OCI-LY7 (cell line): ENCODE measurements at regions not wholly inside any gene's neighbourhood (a gene's known extent, or its start where the extent isn't known, plus 50 kb on each side); places are given as distances from the start of the nearest gene placed in this dataset.

ENCODE experiments used
- BruUV-seq: library from RNA; stranded (reverse); fragments of 400-500 nt; replicated peaks from 2 replicates; lab custom pipeline; 2021; lab: Mats Ljungman, UMichigan
- CTCF ChIA-PET: fragments of 300-600 bp; sonication (Branson Sonifier 250); formaldehyde crosslinking; loops from one replicate; lab custom pipeline; 2022; ENCODE audit warnings: antibody characterized with exemption; ENCODE audit not compliant: unreplicated experiment; lab: Charles Lee
- POLR2A ChIA-PET: fragments of 300-600 bp; sonication (Branson Sonifier 250); formaldehyde crosslinking; loops from one replicate; lab custom pipeline; 2022; ENCODE audit warnings: antibody characterized with exemption; lab: Charles Lee
- DNase-seq: peaks from one replicate; pipeline ENCODE4 v3.0.0-alpha.2; 2015; ENCODE audit warnings: low spot score
- H2AFZ ChIP-seq: fragments of 200-600 bp; sonication (generic), shearing (Covaris generic); 2 replicates; pipeline ENCODE4 v1.6.1; 2014; ENCODE audit warnings: mild to moderate bottlenecking, antibody characterized with exemption, low read length, moderate library complexity
- H3K27ac ChIP-seq: fragments of 200-600 bp; sonication (generic); 2 replicates; pipeline ENCODE4 v1.5.1; 2014; ENCODE audit warnings: mixed run types, low read depth, mild to moderate bottlenecking, moderate library complexity, low read length, inconsistent platforms; ENCODE audit not compliant: poor library complexity, severe bottlenecking
- H3K36me3 ChIP-seq: fragments of 200-600 bp; sonication (generic); 2 replicates; pipeline ENCODE4 v1.6.1; 2014; ENCODE audit warnings: mild to moderate bottlenecking, antibody characterized with exemption, low read length, moderate library complexity, mixed read lengths; ENCODE audit not compliant: insufficient read depth
- H3K4me1 ChIP-seq: fragments of 200-600 bp; sonication (generic); 2 replicates; pipeline ENCODE4 v1.5.1; 2014; ENCODE audit warnings: mild to moderate bottlenecking, low read length; ENCODE audit not compliant: insufficient read depth, poor library complexity, severe bottlenecking
- H3K4me2 ChIP-seq: fragments of 200-600 bp; sonication (generic); 2 replicates; pipeline ENCODE4 v1.6.1; 2014; ENCODE audit warnings: mild to moderate bottlenecking, low read length
- H3K4me3 ChIP-seq: fragments of 200-600 bp; sonication (generic); 2 replicates; pipeline ENCODE4 v1.5.1; 2014; ENCODE audit warnings: mild to moderate bottlenecking, low read depth, low read length; ENCODE audit not compliant: poor library complexity, severe bottlenecking
- H3K79me2 ChIP-seq: fragments of 200-600 bp; sonication (generic); 2 replicates; pipeline ENCODE4 v1.6.1; 2016; ENCODE audit warnings: low read depth, mild to moderate bottlenecking, low read length, moderate library complexity, mixed read lengths; ENCODE audit not compliant: insufficient read depth
- H3K9me2 ChIP-seq: fragments of 200-600 bp; sonication (generic); 2 replicates; pipeline ENCODE4 v1.6.1; 2016; ENCODE audit warnings: mild to moderate bottlenecking, low read length, mixed read lengths; ENCODE audit not compliant: insufficient read depth
- H3K9me3 ChIP-seq: fragments of 200-600 bp; sonication (generic); 2 replicates; pipeline ENCODE4 v1.6.1; 2014; ENCODE audit warnings: mild to moderate bottlenecking, mixed run types, low read length, mixed read lengths
- H4K20me1 ChIP-seq: fragments of 200-600 bp; sonication (generic); 2 replicates; pipeline ENCODE4 v1.6.1; 2014; ENCODE audit warnings: mild to moderate bottlenecking, antibody characterized with exemption, low read length, moderate library complexity, mixed read lengths; ENCODE audit not compliant: insufficient read depth
- EZH2phosphoT487 ChIP-seq: fragments of 200-600 bp; sonication (generic); IDR thresholded peaks from 2 replicates; pipeline ENCODE4 v1.6.1; 2018; ENCODE audit warnings: low read depth, borderline replicate concordance, mild to moderate bottlenecking, mixed run types, antibody characterized with exemption, low read length, moderate library complexity, mixed read lengths
- intact Hi-C: fragments of 100-400 bp; cut with micrococcal nuclease; formaldehyde crosslinking; loops from one replicate; pipeline ENCODE4 v1.10.0; 2022; ENCODE audit not compliant: unreplicated experiment
- TF ChIP-seq, protein P1 (sequence below): fragments of 200-600 bp; sonication (generic); conservative IDR thresholded peaks from 2 replicates; pipeline ENCODE4 v1.5.1; 2014; ENCODE audit warnings: mild to moderate bottlenecking, antibody characterized with exemption, low read length, moderate library complexity, mixed read lengths

DNA sequence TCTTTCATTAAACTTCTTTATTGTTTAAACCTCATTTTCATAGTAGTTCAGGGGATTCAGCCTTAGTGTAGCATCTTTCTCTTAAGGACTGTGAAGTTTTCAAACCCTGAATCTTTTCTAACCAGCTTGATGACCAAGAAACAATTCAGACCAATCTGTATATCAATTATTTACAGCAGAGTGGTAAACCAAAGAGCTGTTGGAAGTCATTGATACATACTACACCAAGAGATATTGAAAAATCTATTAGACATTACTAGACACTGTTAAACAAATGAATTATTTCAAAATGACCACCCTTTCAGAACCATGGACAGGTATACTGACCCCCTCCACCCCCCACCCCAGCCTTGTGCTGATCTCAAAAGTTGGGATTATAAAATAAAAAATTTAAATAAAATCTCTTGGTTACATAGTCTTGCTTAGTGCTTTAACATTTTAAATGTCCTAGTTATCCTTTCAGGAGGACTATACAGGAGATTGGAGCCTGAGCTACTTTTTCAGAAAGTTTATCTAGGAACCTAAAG lies 143.9 kb upstream of the LSM8 start:
- BruUV-seq = no TSS peak
- no peaks in the 10 kb centered on the region for H3K79me2 ChIP-seq
- H3K4me1 ChIP-seq = no peaks in the 10 kb centered on the region
- no peak overlapping the region for H3K4me3 ChIP-seq
- intact Hi-C loops = no loop called here
- H3K4me2 ChIP-seq = no peak overlapping the region
- H3K9me3 ChIP-seq = no peaks in the 10 kb centered on the region
- no peak overlapping the region for H2AFZ ChIP-seq
- no peaks in the 10 kb centered on the region for H3K9me2 ChIP-seq
- ChIA-PET CTCF (no interaction called here), POLR2A (no interaction called here)
- H3K36me3 ChIP-seq = no peaks in the 10 kb centered on the region
- H4K20me1 ChIP-seq = no peaks in the 10 kb centered on the region
- no peak for DNase-seq
- no peak overlapping the region for H3K27ac ChIP-seq
- TF ChIP-seq, protein P1, sequence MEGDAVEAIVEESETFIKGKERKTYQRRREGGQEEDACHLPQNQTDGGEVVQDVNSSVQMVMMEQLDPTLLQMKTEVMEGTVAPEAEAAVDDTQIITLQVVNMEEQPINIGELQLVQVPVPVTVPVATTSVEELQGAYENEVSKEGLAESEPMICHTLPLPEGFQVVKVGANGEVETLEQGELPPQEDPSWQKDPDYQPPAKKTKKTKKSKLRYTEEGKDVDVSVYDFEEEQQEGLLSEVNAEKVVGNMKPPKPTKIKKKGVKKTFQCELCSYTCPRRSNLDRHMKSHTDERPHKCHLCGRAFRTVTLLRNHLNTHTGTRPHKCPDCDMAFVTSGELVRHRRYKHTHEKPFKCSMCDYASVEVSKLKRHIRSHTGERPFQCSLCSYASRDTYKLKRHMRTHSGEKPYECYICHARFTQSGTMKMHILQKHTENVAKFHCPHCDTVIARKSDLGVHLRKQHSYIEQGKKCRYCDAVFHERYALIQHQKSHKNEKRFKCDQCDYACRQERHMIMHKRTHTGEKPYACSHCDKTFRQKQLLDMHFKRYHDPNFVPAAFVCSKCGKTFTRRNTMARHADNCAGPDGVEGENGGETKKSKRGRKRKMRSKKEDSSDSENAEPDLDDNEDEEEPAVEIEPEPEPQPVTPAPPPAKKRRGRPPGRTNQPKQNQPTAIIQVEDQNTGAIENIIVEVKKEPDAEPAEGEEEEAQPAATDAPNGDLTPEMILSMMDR = no peak
- no peak for TF ChIP-seq EZH2phosphoT487

DNA sequence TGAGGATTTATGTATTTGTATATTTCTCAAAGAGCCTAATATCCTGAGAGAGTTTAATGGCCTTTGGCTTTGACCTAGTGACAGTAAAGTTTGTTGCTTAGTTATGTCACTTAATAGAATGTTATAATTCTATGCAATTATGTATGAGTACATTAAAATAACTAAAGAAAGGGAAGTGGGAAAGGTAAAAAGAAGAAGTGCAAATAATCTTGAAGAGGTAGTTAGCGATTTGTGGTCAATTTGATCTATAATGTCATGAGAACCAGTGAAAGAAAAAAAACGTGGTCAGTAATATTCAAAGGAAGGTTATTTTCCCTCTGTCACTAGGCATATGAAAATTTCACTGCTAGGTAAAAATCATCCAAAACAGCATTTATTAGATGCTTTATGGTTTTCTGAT lies 143.4 kb upstream of the LSM8 start:
- no peaks in the 10 kb centered on the region for H4K20me1 ChIP-seq
- H3K79me2 ChIP-seq = no peaks in the 10 kb centered on the region
- H3K27ac ChIP-seq = no peak overlapping the region
- intact Hi-C loops = no loop called here
- TF ChIP-seq, protein P1 = no peak
- TF ChIP-seq EZH2phosphoT487 = no peak
- DNase-seq = no peak
- H3K4me3 ChIP-seq = no peak overlapping the region
- no peaks in the 10 kb centered on the region for H3K9me3 ChIP-seq
- no peaks in the 10 kb centered on the region for H3K36me3 ChIP-seq
- BruUV-seq = no TSS peak
- H3K4me2 ChIP-seq = no peak overlapping the region
- H2AFZ ChIP-seq = no peak overlapping the region
- H3K9me2 ChIP-seq = no peaks in the 10 kb centered on the region
- no peaks in the 10 kb centered on the region for H3K4me1 ChIP-seq
- ChIA-PET CTCF (no interaction called here), POLR2A (no interaction called here)

DNA sequence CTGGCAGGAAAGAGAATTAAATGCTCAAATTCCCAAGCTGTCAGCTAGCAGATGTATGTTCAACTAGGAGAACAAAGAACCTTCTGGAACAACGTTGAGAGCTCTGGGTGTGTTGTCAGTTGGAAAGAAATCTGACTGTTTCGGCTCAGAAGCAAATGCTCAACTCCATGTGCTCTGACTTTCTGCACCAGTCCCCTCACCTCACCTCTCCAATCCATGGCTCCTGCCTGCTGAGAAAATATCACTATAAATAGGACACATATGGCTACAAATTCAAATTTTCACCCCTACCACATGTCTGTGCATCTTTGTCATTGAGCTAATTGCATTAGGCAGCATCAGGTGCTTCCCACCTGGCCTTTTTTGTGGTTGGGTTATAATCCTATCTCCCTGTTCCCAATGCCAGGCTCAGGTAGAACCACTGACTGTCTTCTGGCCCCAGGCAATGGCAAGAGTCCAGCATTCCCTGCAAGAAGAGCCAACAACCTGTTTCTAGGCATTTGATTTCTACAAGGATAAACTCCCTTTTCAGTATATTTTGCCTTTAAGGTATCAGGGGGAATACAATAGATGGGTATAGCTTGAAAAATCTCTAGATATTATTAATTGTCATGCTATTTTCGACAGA lies 142.6 kb upstream of the LSM8 start:
- H2AFZ ChIP-seq = no peak overlapping the region
- intact Hi-C loops = no loop called here

More for the DNA sequence above, 142.6 kb upstream of the LSM8 start:
- Histone ChIP-seq H3K9me2 (no peaks in the 10 kb centered on the region), H3K4me3 (no peak overlapping the region), H3K27ac (no peak overlapping the region), H3K9me3 (no peaks in the 10 kb centered on the region), H4K20me1 (no peaks in the 10 kb centered on the region), H3K4me2 (no peak overlapping the region), H3K36me3 (no peaks in the 10 kb centered on the region), H3K79me2 (no peaks in the 10 kb centered on the region), H3K4me1 (no peaks in the 10 kb centered on the region)
- no peak for TF ChIP-seq EZH2phosphoT487
- TF ChIP-seq, protein P1 = no peak
- ChIA-PET CTCF (no interaction called here), POLR2A (interaction anchor here (1.0 to 1.5 kb wide), 2 partner anchors 65 to 303 kb away, joined by 3 read pairs; no protein-coding TSS in a partner anchor)
- no TSS peak for BruUV-seq
- DNase-seq = no peak
